Natural killer cell (primary cell): ENCODE measurements at regions not wholly inside any gene's neighbourhood (a gene's known extent, or its start where the extent isn't known, plus 50 kb on each side); places are given as distances from the start of the nearest gene placed in this dataset.

Experiments used
- ATAC-seq, 3 donors: fragments of 150-1000 bp in 2 of 3; fragments of 200-7000 bp in 1 of 3; cut with Tn5 transposase; 1 replicate in 1 of 3; 2 replicates in 2 of 3; pipeline ENCODE4 v1.10.0; 2021; ENCODE audit warnings: mild to moderate bottlenecking in 2 of 3, moderate library complexity in 2 of 3
- DNase-seq, 2 donors: peaks; one replicate each; pipeline versions ENCODE4 v3.0.0 to v3.0.0-alpha.2; 2013 to 2021; ENCODE audit warnings: mixed read lengths in 1 of 2
- H3K27ac ChIP-seq: one replicate; pipeline ENCODE4 v1.5.1; 2013; ENCODE audit warnings: mild to moderate bottlenecking, low read length
- H3K27me3 ChIP-seq: one replicate; pipeline ENCODE4 v1.6.1; 2013; ENCODE audit warnings: low read length; ENCODE audit not compliant: control insufficient read depth, insufficient read depth
- H3K36me3 ChIP-seq: one replicate; pipeline ENCODE4 v1.6.1; 2013; ENCODE audit warnings: low read length; ENCODE audit not compliant: control insufficient read depth, insufficient read depth
- H3K4me1 ChIP-seq: one replicate; pipeline ENCODE4 v1.6.1; 2013; ENCODE audit warnings: low read length; ENCODE audit not compliant: control insufficient read depth, insufficient read depth
- H3K4me3 ChIP-seq: one replicate; pipeline ENCODE4 v1.5.1; 2013; ENCODE audit warnings: low read length
- H3K9me3 ChIP-seq: one replicate; pipeline ENCODE4 v1.6.1; 2013; ENCODE audit warnings: low read length; ENCODE audit not compliant: control insufficient read depth, insufficient read depth
- H3K27ac Mint-ChIP-seq, 2 donors: one replicate each; pipeline ENCODE4 v1.8.0; 2022; ENCODE audit warnings: mild to moderate bottlenecking in 2 of 2, mixed read lengths in 2 of 2, moderate library complexity in 1 of 2
- H3K27me3 Mint-ChIP-seq, 2 donors: one replicate each; pipeline ENCODE4 v1.8.0; 2022; ENCODE audit warnings: low read depth in 2 of 2, mixed read lengths in 2 of 2
- H3K36me3 Mint-ChIP-seq: one replicate; pipeline ENCODE4 v1.8.0; 2022; ENCODE audit warnings: mixed read lengths
- H3K4me1 Mint-ChIP-seq, 2 donors: one replicate each; pipeline ENCODE4 v1.8.0; 2022; ENCODE audit warnings: mixed read lengths in 2 of 2
- H3K4me3 Mint-ChIP-seq: one replicate; pipeline ENCODE4 v1.8.0; 2022; ENCODE audit warnings: mild to moderate bottlenecking, moderate library complexity, mixed read lengths
- H3K9me3 Mint-ChIP-seq, 2 donors: one replicate each; pipeline ENCODE4 v1.8.0; 2022; ENCODE audit warnings: mixed read lengths in 2 of 2
- CTCF ChIP-seq: fragments of 200-600 bp; IDR thresholded peaks from one replicate; pipeline ENCODE4 v1.8.0; 2022; ENCODE audit warnings: antibody characterized with exemption
- WGBS: methylation state at CpG from one replicate; pipeline ENCODE4 v1.1.7; 2013; ENCODE audit warnings: missing lambda C conversion rate; ENCODE audit not compliant: insufficient coverage; 5-methylcytosine and 5-hydroxymethylcytosine counted together
- intact Hi-C: fragments of 100-400 bp; cut with micrococcal nuclease; formaldehyde crosslinking; loops from one replicate; pipeline ENCODE4 v1.14.2; 2022

- Histone ChIP-seq H3K9me3 (no peaks in the 10 kb centered on the region), H3K27me3 (no peaks in the 10 kb centered on the region), H3K4me1 (no peaks in the 10 kb centered on the region), H3K4me3 (no peak overlapping the region), H3K27ac (no peak overlapping the region), H3K36me3 (no peaks in the 10 kb centered on the region)
- no peak for TF ChIP-seq CTCF
- H3K4me3 Mint-ChIP-seq, result no peak overlapping the region
- no peak overlapping the region for H3K27ac Mint-ChIP-seq
- H3K9me3 Mint-ChIP-seq, result peaks cover 9 to 12% of the 10 kb centered on the region in 2 donors
- no peaks in the 10 kb centered on the region for H3K27me3 Mint-ChIP-seq
- DNase-seq (no peak), ATAC-seq (no peak)
- 50% methylated on average over 1 of the region's 1 CpG for WGBS
- H3K36me3 Mint-ChIP-seq, result peaks cover 5% of the 10 kb centered on the region
- H3K4me1 Mint-ChIP-seq, result no peaks in the 10 kb centered on the region
- intact Hi-C loops, result no loop called here
Measured at GRCh38 chr3:162171970-162172369, 675.4 kb downstream of the OTOL1 start.

- ATAC-seq, result no peak
- Mint-ChIP-seq H3K27ac (no peak overlapping the region), H3K36me3 (peaks cover 5% of the 10 kb centered on the region), H3K27me3 (no peaks in the 10 kb centered on the region), H3K4me3 (no peak overlapping the region), H3K4me1 (no peaks in the 10 kb centered on the region), H3K9me3 (peaks cover 14 to 15% of the 10 kb centered on the region in 2 donors)
- no peak for DNase-seq
- 94% methylated on average over 3 of the region's 4 CpGs for WGBS
- intact Hi-C loops, result no loop called here
- H3K4me3 ChIP-seq, result no peak overlapping the region
- TF ChIP-seq CTCF, result no peak
- no peaks in the 10 kb centered on the region for H3K4me1 ChIP-seq
- H3K27ac ChIP-seq, result no peak overlapping the region
- no peaks in the 10 kb centered on the region for H3K36me3 ChIP-seq
- no peaks in the 10 kb centered on the region for H3K27me3 ChIP-seq
- no peaks in the 10 kb centered on the region for H3K9me3 ChIP-seq
Measured at GRCh38 chr3:162175145-162175544, 678.5 kb downstream of the OTOL1 start.

GRCh38 chr3:162175878-162176277 lies 679.3 kb downstream of the OTOL1 start:
- Mint-ChIP-seq H3K4me1 (no peaks in the 10 kb centered on the region), H3K4me3 (no peak overlapping the region), H3K36me3 (peaks cover 5% of the 10 kb centered on the region), H3K9me3 (peaks cover 11 to 12% of the 10 kb centered on the region in 2 donors), H3K27ac (no peak overlapping the region), H3K27me3 (no peaks in the 10 kb centered on the region)
- no peak for DNase-seq
- 67% methylated on average over 3 of the region's 3 CpGs for WGBS
- Histone ChIP-seq H3K36me3 (no peaks in the 10 kb centered on the region), H3K27ac (no peak overlapping the region), H3K4me3 (no peak overlapping the region), H3K4me1 (no peaks in the 10 kb centered on the region), H3K27me3 (no peaks in the 10 kb centered on the region), H3K9me3 (no peaks in the 10 kb centered on the region)
- ATAC-seq, result no peak
- TF ChIP-seq CTCF, result no peak
- intact Hi-C loops, result no loop called here

GRCh38 chr3:162183440-162183839 lies 686.8 kb downstream of the OTOL1 start:
- no peaks in the 10 kb centered on the region for H3K4me1 Mint-ChIP-seq
- intact Hi-C loops, result no loop called here
- Histone ChIP-seq H3K27me3 (no peaks in the 10 kb centered on the region), H3K4me1 (no peaks in the 10 kb centered on the region), H3K4me3 (no peak overlapping the region), H3K9me3 (no peaks in the 10 kb centered on the region), H3K36me3 (no peaks in the 10 kb centered on the region), H3K27ac (no peak overlapping the region)
- ATAC-seq, result no peak
- no peak for DNase-seq
- no peak overlapping the region for H3K4me3 Mint-ChIP-seq
- H3K27me3 Mint-ChIP-seq, result no peaks in the 10 kb centered on the region
- H3K9me3 Mint-ChIP-seq, result peaks cover 2 to 4% of the 10 kb centered on the region in 2 donors
- no peaks in the 10 kb centered on the region for H3K36me3 Mint-ChIP-seq
- no CpG with 5 or more reads among the region's 1 CpG for WGBS
- TF ChIP-seq CTCF, result no peak
- no peak overlapping the region for H3K27ac Mint-ChIP-seq
